HEK293 (cell line): ENCODE measurements at regions not wholly inside any gene's neighbourhood (a gene's known extent, or its start where the extent isn't known, plus 50 kb on each side); places are given as distances from the start of the nearest gene placed in this dataset.

Experiments
- GLIS1 ChIP-seq: fragments of 450-650 bp; formaldehyde crosslinking; IDR thresholded peaks from 2 replicates; pipeline ENCODE4 v1.5.1; 2016; ENCODE audit warnings: missing biosample characterization, missing genetic modification characterization
- SCRT1 ChIP-seq: fragments of 450-650 bp; formaldehyde crosslinking; IDR thresholded peaks from 2 replicates; pipeline ENCODE4 v1.5.1; 2016; ENCODE audit warnings: missing biosample characterization, missing genetic modification characterization, borderline replicate concordance
- SCRT2 ChIP-seq: fragments of 450-650 bp; formaldehyde crosslinking; IDR thresholded peaks from 2 replicates; pipeline ENCODE4 v1.5.1; 2016; ENCODE audit warnings: missing biosample characterization, missing genetic modification characterization
- SP3 ChIP-seq: fragments of 450-650 bp; formaldehyde crosslinking; IDR thresholded peaks from 2 replicates; pipeline ENCODE4 v1.5.1; 2016; ENCODE audit warnings: missing biosample characterization, missing genetic modification characterization
- ZBTB17 ChIP-seq: fragments of 450-650 bp; formaldehyde crosslinking; IDR thresholded peaks from 2 replicates; pipeline ENCODE4 v1.5.1; 2016; ENCODE audit warnings: missing biosample characterization, missing genetic modification characterization
- ZBTB8A ChIP-seq: fragments of 450-650 bp; formaldehyde crosslinking; IDR thresholded peaks from 2 replicates; pipeline ENCODE4 v1.5.1; 2016; ENCODE audit warnings: missing biosample characterization, missing genetic modification characterization
- ZEB2 ChIP-seq: fragments of 450-650 bp; formaldehyde crosslinking; IDR thresholded peaks from 2 replicates; pipeline ENCODE4 v1.5.1; 2016; ENCODE audit warnings: missing biosample characterization, missing genetic modification characterization
- ZNF114 ChIP-seq: fragments of 450-650 bp; formaldehyde crosslinking; IDR thresholded peaks from 2 replicates; pipeline ENCODE4 v1.5.0; 2017; ENCODE audit warnings: missing biosample characterization, missing genetic modification characterization
- ZNF121 ChIP-seq: fragments of 450-650 bp; formaldehyde crosslinking; IDR thresholded peaks from 2 replicates; pipeline ENCODE4 v1.5.1; 2016; ENCODE audit warnings: missing biosample characterization, missing genetic modification characterization
- ZNF302 ChIP-seq: fragments of 450-650 bp; formaldehyde crosslinking; IDR thresholded peaks from 2 replicates; pipeline ENCODE4 v1.5.1; 2016; ENCODE audit warnings: missing biosample characterization, missing genetic modification characterization, low read depth
- ZNF335 ChIP-seq: fragments of 450-650 bp; formaldehyde crosslinking; conservative IDR thresholded peaks from 2 replicates; pipeline ENCODE4 v1.5.1; 2016; ENCODE audit warnings: missing biosample characterization, missing genetic modification characterization
- ZNF514 ChIP-seq: fragments of 450-650 bp; formaldehyde crosslinking; IDR thresholded peaks from 2 replicates; pipeline ENCODE4 v1.5.1; 2016; ENCODE audit warnings: missing biosample characterization, missing genetic modification characterization
- ZNF600 ChIP-seq: fragments of 450-650 bp; formaldehyde crosslinking; IDR thresholded peaks from 2 replicates; pipeline ENCODE4 v1.5.1; 2016; ENCODE audit warnings: missing biosample characterization, missing genetic modification characterization
- ZNF654 ChIP-seq: fragments of 450-650 bp; formaldehyde crosslinking; IDR thresholded peaks from 2 replicates; pipeline ENCODE4 v1.5.1; 2016; ENCODE audit warnings: low read depth, missing biosample characterization, missing genetic modification characterization
- ZNF664 ChIP-seq: fragments of 450-650 bp; formaldehyde crosslinking; IDR thresholded peaks from 2 replicates; pipeline ENCODE4 v1.5.1; 2016; ENCODE audit warnings: missing biosample characterization, missing genetic modification characterization
- TF ChIP-seq, protein P1 (sequence below): fragments of 450-650 bp; formaldehyde crosslinking; IDR thresholded peaks from 2 replicates; pipeline ENCODE4 v1.5.1; 2016; ENCODE audit warnings: missing biosample characterization, missing genetic modification characterization
- TF ChIP-seq, protein P2 (sequence below): fragments of 450-650 bp; formaldehyde crosslinking; IDR thresholded peaks from 2 replicates; pipeline ENCODE4 v1.5.1; 2016; ENCODE audit warnings: missing biosample characterization, missing genetic modification characterization
- TF ChIP-seq, protein P3 (sequence below): fragments of 450-650 bp; formaldehyde crosslinking; IDR thresholded peaks from 2 replicates; pipeline ENCODE4 v1.5.1; 2016; ENCODE audit warnings: missing biosample characterization, missing genetic modification characterization
- TF ChIP-seq, protein P4 (sequence below): fragments of 450-650 bp; formaldehyde crosslinking; IDR thresholded peaks from 2 replicates; pipeline ENCODE4 v1.5.1; 2016; ENCODE audit warnings: missing biosample characterization, missing genetic modification characterization, borderline replicate concordance
- TF ChIP-seq, protein P5 (sequence below): fragments of 450-650 bp; formaldehyde crosslinking; IDR thresholded peaks from 2 replicates; pipeline ENCODE4 v1.5.1; 2016; ENCODE audit warnings: missing biosample characterization, missing genetic modification characterization
- TF ChIP-seq, protein P6 (sequence below): fragments of 450-650 bp; formaldehyde crosslinking; IDR thresholded peaks from 2 replicates; pipeline ENCODE4 v1.5.1; 2016; ENCODE audit warnings: missing biosample characterization, missing genetic modification characterization
- TF ChIP-seq, protein P7 (sequence below): fragments of 450-650 bp; formaldehyde crosslinking; IDR thresholded peaks from 2 replicates; pipeline ENCODE4 v1.5.1; 2016; ENCODE audit warnings: missing biosample characterization, missing genetic modification characterization, low read depth

DNA sequence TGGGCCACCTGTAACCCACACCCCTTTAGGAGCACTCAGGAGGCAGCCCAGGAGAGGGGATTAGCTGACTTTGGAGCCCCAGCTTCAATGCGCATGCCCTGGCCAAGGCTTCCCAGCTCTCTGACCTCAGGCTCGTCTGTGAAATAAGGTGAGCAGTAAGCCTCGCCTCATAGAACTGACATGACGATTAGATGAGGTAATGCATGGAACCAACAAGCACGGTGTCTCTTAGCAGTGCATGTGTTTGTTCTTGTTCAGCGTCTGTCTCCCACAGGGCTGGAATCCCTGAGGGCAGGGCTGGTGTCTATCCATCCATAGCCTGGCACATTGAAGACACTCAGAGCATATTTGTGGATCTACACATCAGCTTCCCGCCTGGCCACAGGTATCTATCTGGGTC, 415.4 kb downstream of the MN1 start (continued):
- TF ChIP-seq, protein P1, sequence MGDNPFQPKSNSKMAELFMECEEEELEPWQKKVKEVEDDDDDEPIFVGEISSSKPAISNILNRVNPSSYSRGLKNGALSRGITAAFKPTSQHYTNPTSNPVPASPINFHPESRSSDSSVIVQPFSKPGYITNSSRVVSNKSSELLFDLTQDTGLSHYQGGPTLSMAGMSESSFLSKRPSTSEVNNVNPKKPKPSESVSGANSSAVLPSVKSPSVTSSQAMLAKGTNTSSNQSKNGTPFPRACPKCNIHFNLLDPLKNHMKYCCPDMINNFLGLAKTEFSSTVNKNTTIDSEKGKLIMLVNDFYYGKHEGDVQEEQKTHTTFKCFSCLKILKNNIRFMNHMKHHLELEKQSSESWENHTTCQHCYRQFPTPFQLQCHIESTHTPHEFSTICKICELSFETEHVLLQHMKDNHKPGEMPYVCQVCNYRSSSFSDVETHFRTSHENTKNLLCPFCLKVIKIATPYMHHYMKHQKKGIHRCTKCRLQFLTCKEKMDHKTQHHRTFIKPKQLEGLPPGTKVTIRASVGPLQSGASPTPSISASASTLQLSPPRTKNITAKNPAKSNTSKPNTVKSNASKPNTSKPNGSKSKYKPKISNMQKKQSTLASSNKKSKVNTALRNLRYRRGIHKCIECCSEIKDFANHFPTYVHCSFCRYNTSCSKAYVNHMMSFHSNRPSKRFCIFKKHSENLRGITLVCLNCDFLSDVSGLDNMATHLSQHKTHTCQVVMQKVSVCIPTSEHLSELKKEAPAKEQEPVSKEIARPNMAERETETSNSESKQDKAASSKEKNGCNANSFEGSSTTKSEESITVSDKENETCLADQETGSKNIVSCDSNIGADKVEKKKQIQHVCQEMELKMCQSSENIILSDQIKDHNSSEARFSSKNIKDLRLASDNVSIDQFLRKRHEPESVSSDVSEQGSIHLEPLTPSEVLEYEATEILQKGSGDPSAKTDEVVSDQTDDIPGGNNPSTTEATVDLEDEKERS (tag by site-specific recombination): no peak
- TF ChIP-seq ZBTB17 (tag by site-specific recombination): 0 out of 2 replicates have a peak, but pooled peaks have one; percentile 31
- TF ChIP-seq, protein P2, sequence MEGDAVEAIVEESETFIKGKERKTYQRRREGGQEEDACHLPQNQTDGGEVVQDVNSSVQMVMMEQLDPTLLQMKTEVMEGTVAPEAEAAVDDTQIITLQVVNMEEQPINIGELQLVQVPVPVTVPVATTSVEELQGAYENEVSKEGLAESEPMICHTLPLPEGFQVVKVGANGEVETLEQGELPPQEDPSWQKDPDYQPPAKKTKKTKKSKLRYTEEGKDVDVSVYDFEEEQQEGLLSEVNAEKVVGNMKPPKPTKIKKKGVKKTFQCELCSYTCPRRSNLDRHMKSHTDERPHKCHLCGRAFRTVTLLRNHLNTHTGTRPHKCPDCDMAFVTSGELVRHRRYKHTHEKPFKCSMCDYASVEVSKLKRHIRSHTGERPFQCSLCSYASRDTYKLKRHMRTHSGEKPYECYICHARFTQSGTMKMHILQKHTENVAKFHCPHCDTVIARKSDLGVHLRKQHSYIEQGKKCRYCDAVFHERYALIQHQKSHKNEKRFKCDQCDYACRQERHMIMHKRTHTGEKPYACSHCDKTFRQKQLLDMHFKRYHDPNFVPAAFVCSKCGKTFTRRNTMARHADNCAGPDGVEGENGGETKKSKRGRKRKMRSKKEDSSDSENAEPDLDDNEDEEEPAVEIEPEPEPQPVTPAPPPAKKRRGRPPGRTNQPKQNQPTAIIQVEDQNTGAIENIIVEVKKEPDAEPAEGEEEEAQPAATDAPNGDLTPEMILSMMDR (tag by site-specific recombination): no peak
- no peak for TF ChIP-seq ZNF335 (tag by site-specific recombination)
- TF ChIP-seq SP3 (tag by site-specific recombination): no peak
- no peak for TF ChIP-seq ZNF121 (tag by site-specific recombination)
- TF ChIP-seq, protein P3, sequence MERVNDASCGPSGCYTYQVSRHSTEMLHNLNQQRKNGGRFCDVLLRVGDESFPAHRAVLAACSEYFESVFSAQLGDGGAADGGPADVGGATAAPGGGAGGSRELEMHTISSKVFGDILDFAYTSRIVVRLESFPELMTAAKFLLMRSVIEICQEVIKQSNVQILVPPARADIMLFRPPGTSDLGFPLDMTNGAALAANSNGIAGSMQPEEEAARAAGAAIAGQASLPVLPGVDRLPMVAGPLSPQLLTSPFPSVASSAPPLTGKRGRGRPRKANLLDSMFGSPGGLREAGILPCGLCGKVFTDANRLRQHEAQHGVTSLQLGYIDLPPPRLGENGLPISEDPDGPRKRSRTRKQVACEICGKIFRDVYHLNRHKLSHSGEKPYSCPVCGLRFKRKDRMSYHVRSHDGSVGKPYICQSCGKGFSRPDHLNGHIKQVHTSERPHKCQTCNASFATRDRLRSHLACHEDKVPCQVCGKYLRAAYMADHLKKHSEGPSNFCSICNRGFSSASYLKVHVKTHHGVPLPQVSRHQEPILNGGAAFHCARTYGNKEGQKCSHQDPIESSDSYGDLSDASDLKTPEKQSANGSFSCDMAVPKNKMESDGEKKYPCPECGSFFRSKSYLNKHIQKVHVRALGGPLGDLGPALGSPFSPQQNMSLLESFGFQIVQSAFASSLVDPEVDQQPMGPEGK (tag by site-specific recombination): no peak
- TF ChIP-seq ZNF654 (tag by site-specific recombination): no peak
- TF ChIP-seq SCRT2 (tag by site-specific recombination): peak; percentile 74
- TF ChIP-seq, protein P4, sequence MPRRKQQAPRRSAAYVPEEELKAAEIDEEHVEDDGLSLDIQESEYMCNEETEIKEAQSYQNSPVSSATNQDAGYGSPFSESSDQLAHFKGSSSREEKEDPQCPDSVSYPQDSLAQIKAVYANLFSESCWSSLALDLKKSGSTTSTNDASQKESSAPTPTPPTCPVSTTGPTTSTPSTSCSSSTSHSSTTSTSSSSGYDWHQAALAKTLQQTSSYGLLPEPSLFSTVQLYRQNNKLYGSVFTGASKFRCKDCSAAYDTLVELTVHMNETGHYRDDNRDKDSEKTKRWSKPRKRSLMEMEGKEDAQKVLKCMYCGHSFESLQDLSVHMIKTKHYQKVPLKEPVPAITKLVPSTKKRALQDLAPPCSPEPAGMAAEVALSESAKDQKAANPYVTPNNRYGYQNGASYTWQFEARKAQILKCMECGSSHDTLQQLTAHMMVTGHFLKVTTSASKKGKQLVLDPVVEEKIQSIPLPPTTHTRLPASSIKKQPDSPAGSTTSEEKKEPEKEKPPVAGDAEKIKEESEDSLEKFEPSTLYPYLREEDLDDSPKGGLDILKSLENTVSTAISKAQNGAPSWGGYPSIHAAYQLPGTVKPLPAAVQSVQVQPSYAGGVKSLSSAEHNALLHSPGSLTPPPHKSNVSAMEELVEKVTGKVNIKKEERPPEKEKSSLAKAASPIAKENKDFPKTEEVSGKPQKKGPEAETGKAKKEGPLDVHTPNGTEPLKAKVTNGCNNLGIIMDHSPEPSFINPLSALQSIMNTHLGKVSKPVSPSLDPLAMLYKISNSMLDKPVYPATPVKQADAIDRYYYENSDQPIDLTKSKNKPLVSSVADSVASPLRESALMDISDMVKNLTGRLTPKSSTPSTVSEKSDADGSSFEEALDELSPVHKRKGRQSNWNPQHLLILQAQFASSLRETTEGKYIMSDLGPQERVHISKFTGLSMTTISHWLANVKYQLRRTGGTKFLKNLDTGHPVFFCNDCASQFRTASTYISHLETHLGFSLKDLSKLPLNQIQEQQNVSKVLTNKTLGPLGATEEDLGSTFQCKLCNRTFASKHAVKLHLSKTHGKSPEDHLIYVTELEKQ (tag by site-specific recombination): no peak
- TF ChIP-seq, protein P5, sequence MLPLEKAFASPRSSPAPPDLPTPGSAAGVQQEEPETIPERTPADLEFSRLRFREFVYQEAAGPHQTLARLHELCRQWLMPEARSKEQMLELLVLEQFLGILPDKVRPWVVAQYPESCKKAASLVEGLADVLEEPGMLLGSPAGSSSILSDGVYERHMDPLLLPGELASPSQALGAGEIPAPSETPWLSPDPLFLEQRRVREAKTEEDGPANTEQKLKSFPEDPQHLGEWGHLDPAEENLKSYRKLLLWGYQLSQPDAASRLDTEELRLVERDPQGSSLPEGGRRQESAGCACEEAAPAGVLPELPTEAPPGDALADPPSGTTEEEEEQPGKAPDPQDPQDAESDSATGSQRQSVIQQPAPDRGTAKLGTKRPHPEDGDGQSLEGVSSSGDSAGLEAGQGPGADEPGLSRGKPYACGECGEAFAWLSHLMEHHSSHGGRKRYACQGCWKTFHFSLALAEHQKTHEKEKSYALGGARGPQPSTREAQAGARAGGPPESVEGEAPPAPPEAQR: no peak
- TF ChIP-seq SCRT1 (tag by site-specific recombination): peak; percentile 56; the same call in 1 of the 2 replicates
- TF ChIP-seq ZNF514 (tag by site-specific recombination): no peak
- TF ChIP-seq, protein P6, sequence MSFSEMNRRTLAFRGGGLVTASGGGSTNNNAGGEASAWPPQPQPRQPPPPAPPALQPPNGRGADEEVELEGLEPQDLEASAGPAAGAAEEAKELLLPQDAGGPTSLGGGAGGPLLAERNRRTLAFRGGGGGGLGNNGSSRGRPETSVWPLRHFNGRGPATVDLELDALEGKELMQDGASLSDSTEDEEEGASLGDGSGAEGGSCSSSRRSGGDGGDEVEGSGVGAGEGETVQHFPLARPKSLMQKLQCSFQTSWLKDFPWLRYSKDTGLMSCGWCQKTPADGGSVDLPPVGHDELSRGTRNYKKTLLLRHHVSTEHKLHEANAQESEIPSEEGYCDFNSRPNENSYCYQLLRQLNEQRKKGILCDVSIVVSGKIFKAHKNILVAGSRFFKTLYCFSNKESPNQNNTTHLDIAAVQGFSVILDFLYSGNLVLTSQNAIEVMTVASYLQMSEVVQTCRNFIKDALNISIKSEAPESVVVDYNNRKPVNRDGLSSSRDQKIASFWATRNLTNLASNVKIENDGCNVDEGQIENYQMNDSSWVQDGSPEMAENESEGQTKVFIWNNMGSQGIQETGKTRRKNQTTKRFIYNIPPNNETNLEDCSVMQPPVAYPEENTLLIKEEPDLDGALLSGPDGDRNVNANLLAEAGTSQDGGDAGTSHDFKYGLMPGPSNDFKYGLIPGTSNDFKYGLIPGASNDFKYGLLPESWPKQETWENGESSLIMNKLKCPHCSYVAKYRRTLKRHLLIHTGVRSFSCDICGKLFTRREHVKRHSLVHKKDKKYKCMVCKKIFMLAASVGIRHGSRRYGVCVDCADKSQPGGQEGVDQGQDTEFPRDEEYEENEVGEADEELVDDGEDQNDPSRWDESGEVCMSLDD: no peak
- TF ChIP-seq ZBTB8A (tag by site-specific recombination): peak; percentile 20; the same call in 1 of the 2 replicates
- 0 out of 2 replicates have a peak, but pooled peaks have one; percentile 22 for TF ChIP-seq ZEB2 (tag by site-specific recombination)
- TF ChIP-seq ZNF664 (tag by site-specific recombination): peak; percentile 74
- TF ChIP-seq ZNF600: no peak
- no peak for TF ChIP-seq ZNF114
- TF ChIP-seq, protein P7, sequence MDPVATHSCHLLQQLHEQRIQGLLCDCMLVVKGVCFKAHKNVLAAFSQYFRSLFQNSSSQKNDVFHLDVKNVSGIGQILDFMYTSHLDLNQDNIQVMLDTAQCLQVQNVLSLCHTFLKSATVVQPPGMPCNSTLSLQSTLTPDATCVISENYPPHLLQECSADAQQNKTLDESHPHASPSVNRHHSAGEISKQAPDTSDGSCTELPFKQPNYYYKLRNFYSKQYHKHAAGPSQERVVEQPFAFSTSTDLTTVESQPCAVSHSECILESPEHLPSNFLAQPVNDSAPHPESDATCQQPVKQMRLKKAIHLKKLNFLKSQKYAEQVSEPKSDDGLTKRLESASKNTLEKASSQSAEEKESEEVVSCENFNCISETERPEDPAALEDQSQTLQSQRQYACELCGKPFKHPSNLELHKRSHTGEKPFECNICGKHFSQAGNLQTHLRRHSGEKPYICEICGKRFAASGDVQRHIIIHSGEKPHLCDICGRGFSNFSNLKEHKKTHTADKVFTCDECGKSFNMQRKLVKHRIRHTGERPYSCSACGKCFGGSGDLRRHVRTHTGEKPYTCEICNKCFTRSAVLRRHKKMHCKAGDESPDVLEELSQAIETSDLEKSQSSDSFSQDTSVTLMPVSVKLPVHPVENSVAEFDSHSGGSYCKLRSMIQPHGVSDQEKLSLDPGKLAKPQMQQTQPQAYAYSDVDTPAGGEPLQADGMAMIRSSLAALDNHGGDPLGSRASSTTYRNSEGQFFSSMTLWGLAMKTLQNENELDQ (tag by site-specific recombination): no peak
- TF ChIP-seq GLIS1 (tag by site-specific recombination): peak; percentile 72
- TF ChIP-seq ZNF302 (tag by site-specific recombination): no peak
